Gastroesophageal sphincter (tissue), 4 donors: ENCODE measurements at regions not wholly inside any gene's neighbourhood (a gene's known extent, or its start where the extent isn't known, plus 50 kb on each side); places are given as distances from the start of the nearest gene placed in this dataset.

Experiments
- ATAC-seq: fragments of 150-250 bp; one replicate; pipeline ENCODE4 v1.9.1; 2016; ENCODE audit warnings: mild to moderate bottlenecking, moderate library complexity
- H3K27ac ChIP-seq, 4 donors: fragments of 200-600 bp; sonication (generic) in 3 of 4; 1 replicate in 3 of 4; 2 replicates in 1 of 4; pipeline ENCODE4 v1.5.1; 2016 to 2019
- H3K27me3 ChIP-seq: fragments of 200-600 bp; sonication (generic); one replicate; pipeline ENCODE4 v1.5.1; 2019
- H3K36me3 ChIP-seq, 2 donors: fragments of 200-600 bp; sonication (generic); one replicate each; pipeline ENCODE4 v1.5.1; 2019; ENCODE audit warnings: control low read depth in 1 of 2
- H3K4me1 ChIP-seq, 3 donors: fragments of 200-600 bp; sonication (generic); 1 replicate in 2 of 3; 2 replicates in 1 of 3; pipeline ENCODE4 v1.5.1; 2016 to 2019; ENCODE audit warnings: control low read depth in 2 of 3
- H3K4me3 ChIP-seq, 2 donors: fragments of 200-600 bp; sonication (generic); one replicate each; pipeline ENCODE4 v1.5.1; 2019; ENCODE audit warnings: mild to moderate bottlenecking in 1 of 2, moderate library complexity in 1 of 2
- H3K9me3 ChIP-seq, 3 donors: fragments of 200-600 bp; sonication (generic); one replicate each; pipeline ENCODE4 v1.5.1; 2017 to 2019; ENCODE audit warnings: control low read depth in 2 of 3
- EP300 ChIP-seq: sonication (generic); formaldehyde crosslinking; IDR thresholded peaks from one replicate; pipeline ENCODE4 v1.6.1; 2017; ENCODE audit warnings: antibody characterized with exemption, mild to moderate bottlenecking
- POLR2A ChIP-seq, 2 donors: fragments of 450-650 bp; IDR thresholded peaks; one replicate each; pipeline ENCODE4 v1.6.1; 2017; ENCODE audit warnings: antibody characterized with exemption in 2 of 2, mild to moderate bottlenecking in 2 of 2, moderate library complexity in 1 of 2
- POLR2AphosphoS5 ChIP-seq: sonication (generic); formaldehyde crosslinking; IDR thresholded peaks from one replicate; pipeline ENCODE4 v1.6.1; 2017; ENCODE audit warnings: antibody characterized with exemption
- WGBS, 2 donors: methylation state at CpG; one replicate each; pipeline ENCODE4 v1.1.5; 2018; ENCODE audit warnings: low coverage in 1 of 2; 5-methylcytosine and 5-hydroxymethylcytosine counted together
- TF ChIP-seq, protein P1 (sequence below), 4 experiments: fragments of 200-600 bp in 2 of 4; fragments of 450-650 bp in 2 of 4; sonication (generic) in 1 of 4; IDR thresholded peaks; one replicate each; pipeline ENCODE4 v1.5.1; 2017 to 2019; ENCODE audit warnings: antibody characterized with exemption in 4 of 4, mild to moderate bottlenecking in 2 of 4, moderate library complexity in 2 of 4

DNA sequence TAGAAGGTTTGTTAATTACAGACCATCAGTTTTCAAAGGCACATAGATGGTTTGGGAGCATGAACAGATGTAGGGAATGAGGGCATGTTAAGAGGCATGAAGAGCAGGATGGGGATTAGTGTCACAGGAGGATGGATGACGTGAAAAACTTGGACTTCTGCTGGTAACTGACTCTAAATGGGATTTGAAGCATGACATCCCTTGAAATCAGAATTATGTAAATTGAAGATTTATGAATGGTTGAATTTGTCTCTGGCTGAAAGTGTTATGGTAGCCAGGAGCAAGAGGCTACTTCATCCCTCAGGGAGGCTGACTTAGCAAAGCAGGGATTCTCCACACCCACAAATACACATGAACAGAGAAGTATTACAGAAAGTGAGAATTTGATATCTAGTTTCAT lies 454.6 kb downstream of the MAGEB5 start:
- Histone ChIP-seq H3K36me3 (no peaks in the 10 kb centered on the region), H3K9me3 (no peaks in the 10 kb centered on the region), H3K27ac (no peak overlapping the region), H3K4me1 (no peaks in the 10 kb centered on the region), H3K27me3 (no peaks in the 10 kb centered on the region), H3K4me3 (no peak overlapping the region)
- TF ChIP-seq POLR2A (IDR thresholded peaks at IDR 0.05) (no peak), POLR2AphosphoS5 (no peak), EP300 (no peak)
- TF ChIP-seq, protein P1, sequence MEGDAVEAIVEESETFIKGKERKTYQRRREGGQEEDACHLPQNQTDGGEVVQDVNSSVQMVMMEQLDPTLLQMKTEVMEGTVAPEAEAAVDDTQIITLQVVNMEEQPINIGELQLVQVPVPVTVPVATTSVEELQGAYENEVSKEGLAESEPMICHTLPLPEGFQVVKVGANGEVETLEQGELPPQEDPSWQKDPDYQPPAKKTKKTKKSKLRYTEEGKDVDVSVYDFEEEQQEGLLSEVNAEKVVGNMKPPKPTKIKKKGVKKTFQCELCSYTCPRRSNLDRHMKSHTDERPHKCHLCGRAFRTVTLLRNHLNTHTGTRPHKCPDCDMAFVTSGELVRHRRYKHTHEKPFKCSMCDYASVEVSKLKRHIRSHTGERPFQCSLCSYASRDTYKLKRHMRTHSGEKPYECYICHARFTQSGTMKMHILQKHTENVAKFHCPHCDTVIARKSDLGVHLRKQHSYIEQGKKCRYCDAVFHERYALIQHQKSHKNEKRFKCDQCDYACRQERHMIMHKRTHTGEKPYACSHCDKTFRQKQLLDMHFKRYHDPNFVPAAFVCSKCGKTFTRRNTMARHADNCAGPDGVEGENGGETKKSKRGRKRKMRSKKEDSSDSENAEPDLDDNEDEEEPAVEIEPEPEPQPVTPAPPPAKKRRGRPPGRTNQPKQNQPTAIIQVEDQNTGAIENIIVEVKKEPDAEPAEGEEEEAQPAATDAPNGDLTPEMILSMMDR (IDR thresholded peaks at IDR 0.05), result no peak
- ATAC-seq, result no peak
- WGBS, 2 donors, result 45 to 75% methylated on average over 1 of the region's 1 CpG

DNA sequence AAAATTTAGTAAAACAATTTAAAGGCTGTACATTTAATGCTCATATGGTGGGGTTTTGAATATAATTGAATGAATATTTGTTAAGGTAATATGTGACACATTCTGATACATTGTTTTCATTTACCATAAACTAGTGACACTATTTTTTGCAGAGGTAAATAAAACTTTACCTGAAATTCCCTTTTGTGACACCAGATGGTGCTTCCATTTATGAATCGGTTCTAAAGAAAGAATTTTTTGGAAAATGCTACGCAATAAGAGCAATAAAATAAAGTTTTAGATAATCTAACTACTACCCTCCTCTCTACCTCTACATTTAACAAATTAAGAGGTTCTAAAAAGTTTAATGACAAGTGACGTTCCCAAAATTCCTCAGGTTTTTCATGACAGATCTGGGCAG lies 448.9 kb downstream of the MAGEB5 start:
- WGBS, 2 donors, result 85 to 100% methylated on average over 3 of the region's 3 CpGs

DNA sequence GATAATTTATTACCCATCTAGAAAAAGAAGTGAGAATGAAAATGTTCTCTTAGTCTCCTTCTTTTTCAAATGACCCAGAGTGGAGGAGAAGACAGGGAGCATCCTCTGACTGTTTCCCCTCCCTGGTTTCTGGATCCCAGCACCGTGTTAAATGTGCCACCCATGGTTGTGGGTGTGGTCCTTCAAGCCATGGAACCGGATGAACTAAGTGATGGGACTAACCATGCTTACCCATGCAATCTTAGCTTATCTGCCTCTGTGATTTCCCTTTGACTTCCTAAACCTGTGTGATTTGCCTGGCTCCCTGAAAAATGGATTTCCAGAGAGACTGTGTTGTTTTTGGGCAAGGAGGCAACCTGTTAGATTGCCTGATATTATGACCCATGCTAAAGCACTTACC lies 437.1 kb downstream of the MAGEB5 start:
- ATAC-seq, result no peak
- Histone ChIP-seq H3K27me3 (no peaks in the 10 kb centered on the region), H3K4me1 (no peaks in the 10 kb centered on the region), H3K9me3 (peaks cover 0 to 29% (median 2%) of the 10 kb centered on the region in 3 donors), H3K4me3 (no peak overlapping the region), H3K27ac (no peak overlapping the region), H3K36me3 (no peaks in the 10 kb centered on the region)
- TF ChIP-seq POLR2AphosphoS5 (no peak), POLR2A (IDR thresholded peaks at IDR 0.05) (no peak), EP300 (no peak)
- TF ChIP-seq, protein P1 (IDR thresholded peaks at IDR 0.05), result no peak
- WGBS, 2 donors, result 83 to 94% methylated on average over 2 of the region's 2 CpGs

More for the DNA sequence above, 448.9 kb downstream of the MAGEB5 start:
- TF ChIP-seq POLR2A (IDR thresholded peaks at IDR 0.05) (no peak), POLR2AphosphoS5 (no peak), EP300 (no peak)
- TF ChIP-seq, protein P1 (IDR thresholded peaks at IDR 0.05), result no peak
- Histone ChIP-seq H3K27me3 (no peaks in the 10 kb centered on the region), H3K4me3 (no peak overlapping the region), H3K36me3 (no peaks in the 10 kb centered on the region), H3K27ac (no peak overlapping the region), H3K4me1 (no peaks in the 10 kb centered on the region), H3K9me3 (no peaks in the 10 kb centered on the region)
- ATAC-seq, result no peak

DNA sequence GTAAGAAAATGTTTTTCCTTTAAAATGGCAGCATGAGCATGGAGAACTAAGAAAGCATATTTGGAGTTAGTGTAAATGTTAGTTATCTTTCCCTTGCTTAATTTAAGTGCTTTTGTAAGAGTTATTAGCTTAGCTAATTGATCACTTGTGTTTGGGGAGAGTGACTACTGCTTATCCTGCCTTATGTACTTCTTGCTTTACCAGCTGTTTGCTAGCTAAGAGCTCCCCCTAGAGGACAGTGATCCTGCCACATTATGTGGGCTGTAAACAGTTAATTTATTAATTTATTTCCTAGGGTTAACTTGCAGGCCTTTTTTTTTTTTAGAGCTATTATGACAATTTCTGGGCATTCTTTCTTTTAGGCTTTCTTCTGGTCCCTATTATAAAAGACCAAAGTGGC lies 435.8 kb downstream of the MAGEB5 start:
- no peak for TF ChIP-seq POLR2AphosphoS5
- no peak for TF ChIP-seq EP300
- TF ChIP-seq, protein P1 (IDR thresholded peaks at IDR 0.05), result no peak
- no peak for TF ChIP-seq POLR2A (IDR thresholded peaks at IDR 0.05)
- Histone ChIP-seq H3K36me3 (no peaks in the 10 kb centered on the region), H3K4me3 (no peak overlapping the region), H3K27ac (no peak overlapping the region), H3K9me3 (peaks cover 0 to 29% (median 2%) of the 10 kb centered on the region in 3 donors), H3K4me1 (no peaks in the 10 kb centered on the region), H3K27me3 (no peaks in the 10 kb centered on the region)
- ATAC-seq, result no peak

DNA sequence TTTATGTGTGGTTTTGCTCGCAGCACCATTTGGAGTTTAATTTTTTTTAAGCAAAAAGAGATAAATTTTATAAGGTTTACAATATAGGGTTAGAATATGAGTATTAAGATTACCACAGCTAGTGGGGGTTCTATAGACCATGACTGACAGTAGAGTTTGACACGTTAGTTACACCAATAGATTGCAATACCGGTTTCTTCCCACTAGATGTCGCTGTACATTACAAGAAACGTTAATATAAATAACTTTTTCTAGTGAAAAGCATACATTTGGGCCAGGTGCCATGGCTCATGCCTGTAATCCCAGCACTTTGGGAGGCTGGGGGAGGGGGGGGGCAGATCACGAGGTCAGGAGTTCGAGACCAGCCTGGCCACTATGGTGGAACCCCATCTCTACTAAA lies 433.6 kb downstream of the MAGEB5 start:
- Histone ChIP-seq H3K27ac (no peak overlapping the region), H3K4me1 (no peaks in the 10 kb centered on the region), H3K9me3 (peaks cover 0 to 28% (median 2%) of the 10 kb centered on the region in 3 donors), H3K36me3 (no peaks in the 10 kb centered on the region), H3K27me3 (no peaks in the 10 kb centered on the region), H3K4me3 (no peak overlapping the region)
- no peak for ATAC-seq
- WGBS, 2 donors, result 19 to 44% methylated on average over 5 of the region's 7 CpGs
- TF ChIP-seq EP300 (no peak), POLR2A (IDR thresholded peaks at IDR 0.05) (no peak), POLR2AphosphoS5 (no peak)
- TF ChIP-seq, protein P1 (IDR thresholded peaks at IDR 0.05), result peak in 1 of 4 experiments; percentile 27
